NCI-H226 (cell line): ENCODE measurements at regions not wholly inside any gene's neighbourhood (a gene's known extent, or its start where the extent isn't known, plus 50 kb on each side); places are given as distances from the start of the nearest gene placed in this dataset.
"Not testable (repeated sequence)": the region's sequence is repeated elsewhere in the genome, so short reads cannot be mapped to it uniquely, and the experiment has no call there.

ENCODE experiments used
- DNase-seq: peaks from one replicate; pipeline ENCODE4 v3.0.0-alpha.2; 2015

DNA sequence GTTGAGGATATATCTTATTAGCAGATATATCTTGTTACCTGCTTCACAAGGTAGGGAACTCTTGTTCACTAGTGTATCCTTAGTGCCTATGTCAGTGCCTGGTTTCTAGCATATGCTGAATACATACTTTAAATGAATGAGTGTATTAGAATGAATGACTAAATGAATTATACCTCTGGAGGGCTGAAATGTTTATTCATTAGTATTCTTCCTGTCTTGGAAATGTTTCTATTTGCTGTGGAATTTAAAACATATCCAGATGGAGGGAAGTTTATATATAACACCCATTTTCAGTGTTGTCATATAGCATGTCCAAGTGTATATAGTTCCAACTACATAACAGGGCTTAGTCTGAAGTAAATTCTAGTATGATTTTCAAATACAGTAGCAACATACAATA is 581.5 kb downstream of the TBL1XR1 start:
- no peak for DNase-seq

DNA sequence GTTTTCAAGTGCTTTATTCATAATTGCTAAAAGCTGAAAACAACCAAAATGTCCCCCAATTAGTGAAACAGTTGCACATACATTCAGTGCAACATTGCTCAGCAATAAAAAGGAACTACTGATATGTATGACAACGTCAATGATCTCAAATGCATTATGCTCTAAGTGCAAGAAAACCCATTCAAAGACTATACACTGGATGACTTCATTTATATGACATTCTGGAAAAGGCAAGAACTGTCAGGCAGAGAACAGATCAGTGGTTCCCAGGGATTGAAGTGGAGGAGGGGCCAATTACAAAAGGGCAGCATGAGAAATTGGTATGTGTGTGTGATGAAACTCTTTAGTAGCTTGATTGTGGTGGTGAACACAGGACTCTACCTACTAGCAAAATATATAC is 585.6 kb downstream of the TBL1XR1 start:
- no peak for DNase-seq

DNA sequence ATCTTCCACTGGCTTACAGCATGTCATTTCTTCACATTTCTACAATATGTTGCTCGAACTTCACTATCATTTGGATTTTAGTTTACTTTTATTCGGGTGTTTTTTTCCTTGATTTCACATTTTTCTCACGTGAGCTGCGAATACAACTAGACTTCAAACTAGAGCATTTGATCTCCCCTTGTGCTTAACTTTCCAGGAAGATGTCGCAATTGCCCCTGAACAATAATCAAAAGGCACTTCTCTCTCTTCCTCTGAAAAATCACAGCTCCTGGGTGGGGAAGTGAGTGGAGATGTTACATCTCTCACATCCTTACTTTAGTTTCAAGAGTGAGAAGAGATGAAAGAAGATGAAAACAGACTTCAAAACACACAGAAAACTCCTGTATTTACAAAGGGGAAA is 587.9 kb downstream of the TBL1XR1 start:
- DNase-seq: no peak

DNA sequence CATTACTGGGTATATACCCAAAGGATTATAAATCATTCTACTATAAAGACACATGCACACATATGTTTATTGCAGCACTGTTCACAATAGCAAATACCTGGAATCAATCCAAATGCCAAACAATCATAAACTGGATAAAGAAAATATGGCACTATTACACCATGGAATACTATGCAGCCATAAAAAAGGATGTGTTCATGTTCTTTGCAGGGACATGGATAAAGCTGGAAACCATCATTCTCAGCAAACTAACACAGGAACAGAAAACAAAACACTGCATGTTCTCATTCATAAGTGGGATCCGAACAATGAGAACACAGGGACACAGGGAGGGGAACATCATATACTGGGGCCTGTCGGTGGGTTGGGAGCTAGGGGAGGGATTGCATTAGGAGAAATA is 591.7 kb downstream of the TBL1XR1 start:
- not testable (repeated sequence) for DNase-seq

DNA sequence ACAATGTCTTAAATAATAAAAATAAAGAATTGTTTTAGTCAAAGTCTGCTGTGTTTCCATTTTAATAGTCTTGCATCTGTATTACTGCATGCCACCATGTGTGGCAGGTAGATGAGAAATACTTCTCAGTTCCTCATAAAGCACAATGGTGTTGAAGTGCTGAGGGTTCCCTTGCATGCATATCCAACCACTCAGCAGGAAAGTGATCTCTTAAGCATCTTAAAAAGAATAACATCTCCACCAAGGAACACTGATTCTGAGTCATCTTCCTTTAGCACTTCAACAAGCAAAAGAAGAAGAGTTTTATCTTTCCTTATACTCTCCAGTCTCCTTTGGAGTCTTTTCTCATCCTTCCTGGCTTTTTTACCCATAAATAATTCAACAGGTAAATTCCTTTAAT is 602.0 kb downstream of the TBL1XR1 start:
- peak; percentile 14 for DNase-seq

DNA sequence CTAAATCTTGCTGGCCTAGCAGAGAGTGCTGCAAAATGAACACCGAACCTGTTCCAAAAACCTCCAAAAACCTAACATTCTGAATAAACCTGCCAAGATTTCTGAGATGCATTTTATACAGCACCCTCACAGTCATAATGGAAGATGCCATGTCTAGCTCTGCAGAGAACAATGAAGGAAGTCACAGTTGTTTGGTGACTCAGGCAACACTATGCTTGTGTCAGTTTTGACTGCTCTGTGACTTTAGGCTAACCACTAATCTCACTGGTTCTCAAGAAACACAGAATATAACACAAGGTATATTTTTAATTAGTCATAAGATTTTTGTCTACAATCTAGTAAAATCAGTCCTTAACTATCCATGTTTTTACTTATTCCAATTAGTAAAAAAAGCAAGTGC is 606.6 kb downstream of the TBL1XR1 start:
- no peak for DNase-seq

DNA sequence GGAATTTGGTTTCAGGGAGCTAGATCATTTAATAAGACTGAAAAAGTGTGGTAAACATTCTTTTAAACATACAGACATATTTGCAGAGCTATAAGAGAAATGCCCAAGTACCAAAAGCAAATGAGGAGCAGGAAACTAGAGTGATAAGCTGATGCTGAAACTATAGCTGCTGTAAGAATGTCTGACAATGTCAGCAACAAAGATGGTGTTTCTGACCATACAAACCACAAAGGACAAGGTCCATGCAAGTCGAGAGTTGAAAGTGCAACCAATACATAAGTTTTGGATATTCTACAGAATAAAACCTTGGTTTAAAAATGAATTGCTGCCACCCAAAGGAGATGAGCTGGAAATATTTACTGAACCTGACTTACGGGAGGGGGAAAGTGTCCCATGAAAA is 610.2 kb downstream of the TBL1XR1 start:
- DNase-seq: no peak

DNA sequence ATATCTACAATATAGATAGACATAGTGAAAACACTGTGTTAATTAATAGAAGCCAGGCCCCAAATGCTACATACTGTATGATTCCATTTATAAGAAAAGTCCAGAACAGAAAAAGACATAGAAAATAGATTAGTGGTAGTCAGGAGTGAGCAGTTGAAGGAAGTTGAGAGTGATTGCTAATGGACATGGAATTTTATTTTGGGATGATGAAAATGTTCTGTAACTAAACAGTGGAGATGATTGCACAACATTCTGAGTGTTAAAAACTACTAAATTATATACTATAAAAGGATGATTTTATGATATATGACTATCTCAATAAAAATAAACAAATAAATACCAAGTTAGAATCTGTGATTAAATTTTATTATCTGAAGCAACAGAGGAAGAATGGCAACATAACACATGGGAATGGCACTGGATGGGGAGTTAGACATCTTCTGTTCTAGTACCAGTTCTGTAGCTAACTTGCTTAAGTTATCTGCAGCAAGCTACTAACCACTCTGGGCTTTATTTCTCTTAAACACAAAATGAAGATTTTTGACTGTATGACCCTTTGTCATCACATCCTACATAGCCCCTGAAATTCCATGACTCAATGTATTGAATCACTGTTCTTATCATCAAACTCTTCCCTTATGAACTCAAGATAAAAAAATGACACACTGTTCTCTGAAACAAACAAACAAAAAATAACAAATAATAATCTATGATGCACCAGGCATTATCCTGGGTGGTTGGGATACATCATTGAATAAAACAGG is 612.7 kb downstream of the TBL1XR1 start:
- DNase-seq: peak; percentile 54

DNA sequence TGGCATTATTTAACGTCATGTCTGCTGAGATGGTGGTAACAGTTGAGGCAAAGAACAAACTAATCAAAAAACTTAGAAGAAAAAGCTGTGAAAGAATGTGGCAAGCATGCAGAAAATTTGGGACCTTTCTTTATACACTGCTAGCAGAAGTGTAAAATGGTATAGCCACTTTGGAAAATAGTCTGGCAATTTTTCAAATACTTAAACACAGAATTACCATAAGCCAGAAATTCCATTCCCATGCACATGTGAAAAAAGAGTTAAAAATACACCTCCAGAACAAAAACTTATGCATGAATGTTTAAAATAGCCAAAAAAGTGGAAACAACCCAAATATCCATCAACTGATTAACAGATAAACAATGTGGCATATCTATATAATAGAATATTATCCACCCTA is 613.3 kb downstream of the TBL1XR1 start:
- no peak for DNase-seq

DNA sequence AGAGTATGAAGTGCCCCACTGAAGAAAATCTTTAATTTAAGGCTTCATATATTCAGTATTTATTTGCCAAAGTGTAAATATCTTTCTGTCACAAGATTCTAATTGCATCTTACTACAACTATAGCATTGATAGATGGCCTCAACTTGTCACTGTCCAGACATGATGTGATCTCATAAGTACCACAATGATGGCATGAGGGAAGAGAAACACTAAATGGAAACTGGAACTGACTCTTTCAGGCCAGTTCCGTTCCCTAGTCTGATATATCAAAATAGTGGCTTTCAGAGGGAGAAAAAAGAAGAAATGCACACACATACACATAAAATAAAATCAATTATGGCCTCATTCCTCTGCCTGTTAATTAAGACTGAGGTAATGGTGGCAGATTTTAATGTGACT is 615.7 kb downstream of the TBL1XR1 start:
- no peak for DNase-seq

DNA sequence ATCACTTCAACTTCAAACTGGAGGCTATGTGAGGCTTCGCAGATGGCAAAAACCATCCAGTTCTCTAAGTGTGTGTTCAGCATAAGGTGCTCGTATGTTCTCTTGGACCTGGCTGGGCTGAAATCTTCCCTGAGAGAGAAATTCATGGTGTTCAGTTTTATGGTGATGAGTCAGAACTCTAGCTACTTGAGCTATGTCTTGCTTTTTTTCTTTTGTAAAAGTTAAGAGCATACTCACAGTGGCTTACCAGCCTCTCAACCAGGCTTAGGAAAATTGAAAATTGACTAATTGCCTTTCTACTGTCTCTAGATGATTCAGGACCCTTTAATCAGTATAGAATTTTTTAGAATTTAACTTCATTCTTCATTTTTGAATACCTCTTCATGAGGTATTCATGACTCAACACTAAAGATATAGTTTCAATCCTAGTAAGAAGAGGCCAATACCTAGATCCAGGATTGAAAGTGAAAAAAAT is 617.5 kb downstream of the TBL1XR1 start:
- peak; percentile 53 for DNase-seq

DNA sequence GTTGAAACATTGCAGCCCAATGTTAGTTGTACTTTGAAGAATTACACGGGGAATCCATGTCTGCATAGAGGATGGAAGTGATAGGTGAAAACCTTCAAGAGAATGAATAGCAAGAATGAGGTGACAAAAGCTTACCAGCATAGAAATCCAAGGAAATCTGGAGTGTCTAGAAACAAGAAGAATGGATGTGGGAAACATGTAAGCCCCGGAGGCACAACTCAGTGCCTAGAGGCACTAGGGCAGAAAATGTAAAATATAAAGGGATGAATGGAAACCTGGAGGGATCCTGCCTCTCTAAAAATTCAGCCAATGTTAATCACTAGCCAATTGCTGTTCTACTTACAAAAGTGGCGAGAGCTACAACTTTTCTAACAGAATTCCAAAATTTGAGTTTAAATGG is 619.0 kb downstream of the TBL1XR1 start:
- no peak for DNase-seq

DNA sequence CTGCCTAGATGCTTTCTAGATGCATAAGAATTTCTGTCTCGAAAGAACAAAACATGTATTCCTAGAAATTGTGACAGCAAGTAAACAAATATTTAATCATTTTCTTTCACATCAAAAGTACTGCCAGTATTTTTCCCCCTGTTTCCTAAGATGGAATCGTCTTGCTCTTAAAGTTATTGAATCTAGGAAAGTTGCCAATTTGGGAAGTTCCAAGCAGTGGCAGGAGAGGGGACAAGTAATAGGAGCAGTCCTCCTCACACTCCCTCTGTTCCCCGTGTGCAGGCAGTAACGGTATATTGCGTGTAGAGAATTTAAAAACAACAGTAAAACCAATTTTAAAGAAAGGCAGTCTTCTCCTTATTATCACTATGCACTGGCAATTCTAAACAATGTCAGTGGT is 619.8 kb downstream of the TBL1XR1 start:
- no peak for DNase-seq

DNA sequence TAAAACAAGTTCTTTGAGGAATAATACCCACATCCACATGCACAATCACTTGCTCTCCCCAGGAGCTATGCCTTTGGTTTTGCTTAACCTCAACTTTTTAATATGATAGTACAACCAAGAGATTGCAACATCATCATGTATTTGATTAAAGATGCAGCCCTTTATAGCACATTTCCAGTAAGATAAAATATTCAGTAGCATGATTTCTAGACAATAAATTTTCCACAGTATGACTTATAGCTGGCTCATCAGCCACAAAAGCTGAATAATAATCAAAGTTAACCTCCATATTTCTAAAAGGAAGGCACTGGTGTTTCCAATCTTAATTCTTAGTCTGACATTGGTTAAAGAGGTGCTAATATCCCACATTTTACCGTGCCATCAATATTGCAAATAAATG is 622.5 kb downstream of the TBL1XR1 start:
- DNase-seq: peak; percentile 20

DNA sequence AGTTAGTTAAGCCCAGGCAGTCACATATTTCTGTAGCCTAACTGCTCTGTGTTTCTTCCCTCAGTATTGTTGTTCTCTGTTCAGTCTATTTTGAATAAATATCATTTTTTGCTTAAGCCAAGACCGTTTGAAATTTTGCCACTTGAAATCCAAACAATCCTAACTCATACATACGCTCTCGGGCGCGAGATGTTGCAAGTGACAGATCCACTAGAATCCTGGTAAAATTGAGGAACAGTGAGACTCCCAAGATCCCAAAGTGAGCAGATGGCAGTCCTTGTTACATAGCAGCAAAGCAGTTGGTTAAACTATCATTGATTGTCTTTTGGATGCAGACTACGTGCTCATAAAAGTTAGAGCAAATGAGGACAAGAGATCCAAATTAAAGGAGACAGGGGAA is 625.4 kb downstream of the TBL1XR1 start:
- DNase-seq: no peak

DNA sequence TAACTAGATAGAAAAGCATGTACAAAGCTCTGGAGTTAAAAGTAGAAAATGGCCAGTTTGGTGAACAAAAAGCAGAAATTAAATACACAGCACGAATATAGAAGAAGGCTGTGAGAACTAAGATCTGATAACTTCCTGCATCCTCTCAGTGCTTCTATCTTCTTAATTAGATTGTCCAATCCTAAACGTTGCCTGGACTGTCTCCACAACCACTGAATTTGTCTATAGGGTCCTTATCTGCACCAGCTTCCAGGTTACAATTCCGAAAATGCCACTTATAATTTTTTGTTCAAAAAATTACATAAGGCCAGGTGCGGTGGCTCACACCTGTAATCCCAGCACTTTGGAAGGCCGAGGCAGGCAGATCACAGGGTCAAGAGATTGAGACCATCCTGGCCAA is 626.3 kb downstream of the TBL1XR1 start:
- DNase-seq: no peak

DNA sequence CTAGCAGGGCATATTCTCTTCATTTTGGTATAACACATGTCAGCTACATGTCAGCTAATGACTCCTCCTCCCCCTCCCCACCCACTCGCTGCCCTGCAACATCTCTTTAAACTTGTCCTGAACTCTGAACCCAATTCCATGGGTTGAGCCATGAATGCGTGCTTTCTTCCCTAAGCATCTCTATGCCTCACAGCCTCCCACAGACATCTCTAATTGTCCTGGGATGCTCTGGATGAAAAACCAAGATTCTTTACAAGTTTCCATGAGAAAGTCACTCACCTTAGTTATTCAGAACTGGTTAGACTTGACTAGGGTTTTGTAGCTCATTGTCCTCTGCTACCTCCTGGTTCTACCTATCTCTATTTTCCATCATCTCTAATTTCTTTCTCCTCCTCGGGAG is 629.1 kb downstream of the TBL1XR1 start:
- no peak for DNase-seq

DNA sequence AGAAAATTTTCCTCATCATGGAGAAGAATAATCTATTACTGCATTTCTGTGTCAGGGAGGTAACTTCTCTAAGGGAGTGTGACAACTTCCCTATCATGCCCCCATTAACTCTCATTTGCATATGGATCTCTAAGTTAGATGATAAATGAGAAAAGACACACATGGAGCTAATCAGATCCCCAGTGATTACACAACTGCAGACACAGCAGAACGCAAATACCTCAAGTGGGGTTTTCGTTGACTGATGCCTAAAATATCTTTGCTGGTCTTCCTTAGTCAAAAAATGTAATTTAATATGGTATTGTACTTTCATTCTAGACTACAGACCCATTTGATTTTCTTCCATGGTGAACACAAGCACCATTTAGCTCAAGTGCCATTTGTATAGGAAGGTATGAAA is 630.5 kb downstream of the TBL1XR1 start:
- no peak for DNase-seq

DNA sequence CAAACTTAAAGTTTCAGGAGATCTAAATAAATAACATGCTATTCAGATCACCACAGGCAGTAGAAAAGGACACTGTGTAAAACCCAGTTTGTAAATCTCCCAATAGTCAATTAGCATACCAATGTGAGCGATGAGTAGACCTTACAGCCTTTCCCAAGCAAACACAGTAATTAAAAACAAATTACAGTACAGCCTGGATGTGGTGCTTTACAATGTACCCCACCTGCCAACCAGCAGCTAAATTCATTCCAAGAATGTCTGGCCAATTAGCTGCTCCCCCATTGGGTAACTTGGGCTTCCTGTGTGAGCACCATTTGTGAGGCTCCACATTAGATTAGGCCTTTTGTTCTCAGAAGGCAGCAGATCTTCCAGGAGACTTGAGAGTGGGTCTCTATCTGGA is 635.0 kb downstream of the TBL1XR1 start:
- no peak for DNase-seq

DNA sequence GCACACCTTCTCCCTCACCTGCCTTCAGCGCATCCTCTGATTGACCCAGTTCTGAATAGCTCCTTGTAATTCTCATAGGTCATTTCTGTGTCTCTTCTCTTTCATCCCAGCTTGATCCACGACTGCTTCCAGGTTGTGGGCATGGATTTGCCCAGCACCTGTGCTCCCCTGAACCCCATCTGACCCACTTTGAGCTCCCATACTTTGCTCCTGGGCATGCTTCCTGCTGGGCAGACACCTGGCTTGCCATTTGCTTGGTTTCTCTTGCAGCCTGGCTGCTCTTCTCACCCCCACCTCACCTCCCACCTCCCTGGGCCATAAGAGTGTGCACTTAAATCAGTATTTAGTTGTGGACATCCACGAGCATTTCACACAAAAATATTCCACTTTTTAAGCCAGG is 635.5 kb downstream of the TBL1XR1 start:
- no peak for DNase-seq

DNA sequence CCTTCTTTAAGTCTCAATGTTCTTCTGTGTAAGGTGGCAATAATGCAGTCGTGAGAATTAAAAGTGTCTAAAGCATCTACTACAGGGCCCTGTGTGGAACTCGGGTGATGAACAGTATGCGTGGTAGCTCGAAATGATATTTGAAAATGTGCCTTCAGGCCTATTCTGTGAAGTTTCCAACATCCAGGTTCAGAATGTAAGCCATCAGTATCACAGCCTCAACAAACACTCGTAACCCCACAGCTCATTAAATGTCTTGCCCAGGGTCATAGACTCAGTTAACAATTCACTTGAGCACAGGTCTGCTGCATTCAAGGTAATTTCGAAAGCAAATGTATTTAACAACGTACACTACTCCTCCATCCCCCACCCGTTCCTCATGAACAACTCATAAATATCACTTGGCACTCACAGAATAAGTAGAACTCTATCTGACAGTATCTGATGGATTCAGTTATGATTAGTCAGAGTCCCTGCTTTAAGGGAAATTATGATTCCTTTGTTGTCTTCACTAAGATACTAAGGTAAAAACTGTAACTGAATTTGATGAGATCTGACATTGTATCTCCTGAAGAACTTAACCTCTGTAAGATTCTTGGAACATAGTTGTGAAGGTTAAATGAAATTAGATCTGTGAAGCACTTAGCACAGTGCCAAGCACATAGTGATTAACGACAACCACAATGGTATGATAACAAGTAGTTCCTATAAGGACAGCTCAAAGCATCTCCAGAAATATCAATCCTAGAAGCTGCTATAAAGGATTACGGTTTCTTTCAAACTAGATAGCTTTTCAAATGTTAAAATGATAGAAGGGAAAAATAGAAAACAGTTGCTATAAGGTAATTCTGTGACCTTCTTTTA is 642.3 kb downstream of the TBL1XR1 start:
- no peak for DNase-seq

DNA sequence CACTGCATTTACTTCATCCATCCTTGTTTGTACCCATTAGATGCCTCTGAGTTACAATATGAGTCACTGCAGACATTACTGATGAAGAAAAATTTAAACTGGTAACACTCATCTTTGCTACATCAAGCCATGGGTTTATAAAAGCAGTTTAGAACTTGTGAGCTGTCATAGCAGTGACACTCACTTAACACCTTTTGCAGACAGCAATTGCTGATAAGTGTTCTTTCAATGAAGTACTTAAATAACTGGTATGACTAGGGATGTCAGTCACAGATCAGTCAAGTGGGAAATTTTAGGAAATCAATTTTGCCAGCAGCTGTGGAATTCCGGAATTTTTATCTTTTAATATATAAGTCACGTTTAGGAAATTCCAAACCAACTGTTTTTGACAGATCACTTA is 643.0 kb downstream of the TBL1XR1 start:
- no peak for DNase-seq

DNA sequence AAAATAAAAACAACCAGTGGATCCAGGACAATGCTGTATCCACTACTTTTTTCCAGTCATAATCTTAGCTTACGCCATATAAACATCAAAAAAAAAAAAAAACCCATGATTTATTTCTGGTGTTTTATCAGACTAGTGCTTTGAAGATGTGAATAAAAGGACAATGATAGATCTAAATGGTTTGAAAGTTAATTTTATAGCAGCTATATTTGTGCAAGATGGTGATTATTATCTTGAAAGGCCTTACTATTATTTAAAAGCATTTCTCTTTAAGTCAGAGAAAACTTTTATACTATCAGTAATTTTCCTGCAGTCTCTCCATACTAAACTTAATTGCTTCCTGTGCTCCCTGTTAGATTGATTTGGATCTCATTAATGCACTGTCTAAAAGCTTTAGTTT is 670.3 kb downstream of the TBL1XR1 start:
- no peak for DNase-seq

DNA sequence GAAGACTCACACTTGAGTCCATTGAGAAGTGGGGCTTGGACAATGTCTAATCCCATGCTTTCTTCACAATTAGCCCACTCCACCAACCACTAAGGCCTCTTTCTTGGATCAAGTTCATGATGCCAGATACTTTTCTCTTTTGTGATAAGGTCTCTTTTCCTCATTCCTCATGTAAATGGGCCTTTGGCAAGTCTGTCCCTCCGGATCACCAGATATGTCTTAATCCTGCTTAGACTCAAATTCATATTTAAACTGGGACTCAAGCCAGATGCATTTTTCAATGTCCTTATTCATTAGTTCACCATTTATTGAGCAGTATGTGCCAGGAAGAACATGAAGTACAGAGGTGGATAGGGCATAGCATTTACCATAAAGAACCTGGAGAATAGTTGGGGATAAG is 671.1 kb downstream of the TBL1XR1 start:
- no peak for DNase-seq
